Activated CD8-positive, alpha-beta memory T cell treated with anti-CD3 and anti-CD28 coated beads, Interleukin-2, amount 10 ng/mL, durations not matched to agents 7 days and 5 days (primary cell): ENCODE measurements at regions not wholly inside any gene's neighbourhood (a gene's known extent, or its start where the extent isn't known, plus 50 kb on each side); places are given as distances from the start of the nearest gene placed in this dataset.

Experiments
- ATAC-seq: fragments of 150-1000 bp; cut with Tn5 transposase; one replicate; pipeline ENCODE4 v1.10.0; 2021; ENCODE audit warnings: moderate library complexity
- CTCF ChIA-PET: fragments of 350-600 bp; sonication (Branson Sonifier 250); formaldehyde crosslinking; loops from one replicate; lab custom pipeline; 2021; ENCODE audit warnings: antibody characterized with exemption; lab: Charles Lee
- DNase-seq: peaks from one replicate; pipeline ENCODE4 v3.0.0-alpha.2; 2020
- H3K27ac Mint-ChIP-seq: one replicate; pipeline ENCODE4 v1.8.0; 2021; ENCODE audit warnings: mild to moderate bottlenecking, mixed read lengths
- H3K27me3 Mint-ChIP-seq: one replicate; pipeline ENCODE4 v1.8.0; 2021; ENCODE audit warnings: mixed read lengths
- H3K36me3 Mint-ChIP-seq: one replicate; pipeline ENCODE4 v1.8.0; 2021; ENCODE audit warnings: mild to moderate bottlenecking, mixed read lengths
- H3K4me1 Mint-ChIP-seq: one replicate; pipeline ENCODE4 v1.8.0; 2021; ENCODE audit warnings: mixed read lengths
- H3K4me3 Mint-ChIP-seq: one replicate; pipeline ENCODE4 v1.8.0; 2021; ENCODE audit warnings: mild to moderate bottlenecking, moderate library complexity, mixed read lengths
- H3K9me3 Mint-ChIP-seq: one replicate; pipeline ENCODE4 v1.8.0; 2022; ENCODE audit warnings: low read depth, mixed read lengths

DNA sequence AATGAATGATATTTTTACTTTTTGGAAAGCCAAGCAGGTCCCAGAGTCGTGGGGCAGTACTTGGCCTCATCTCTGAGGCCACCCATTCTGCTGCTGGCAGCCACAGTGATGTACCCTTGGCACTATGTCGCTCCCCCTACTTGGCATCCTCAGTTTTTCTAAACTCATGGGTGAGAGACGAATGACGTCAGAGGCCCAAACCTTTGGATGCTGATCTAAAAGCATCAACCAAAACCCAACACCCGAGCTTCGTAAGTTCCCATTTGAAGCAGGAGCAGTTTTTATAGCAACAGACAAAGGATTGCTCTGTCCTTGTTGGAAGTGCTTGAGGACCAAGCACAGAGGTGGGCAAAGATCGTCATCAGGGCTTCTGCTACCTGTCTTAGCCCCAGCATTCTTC is 212.9 kb downstream of the PAX1 start:
- Mint-ChIP-seq H3K27me3 (no peaks in the 10 kb centered on the region), H3K4me3 (no peak overlapping the region), H3K4me1 (no peaks in the 10 kb centered on the region), H3K27ac (no peak overlapping the region), H3K36me3 (no peaks in the 10 kb centered on the region), H3K9me3 (peaks cover 9% of the 10 kb centered on the region)
- no peak for DNase-seq
- ATAC-seq = no peak
- CTCF ChIA-PET = no interaction called here

DNA sequence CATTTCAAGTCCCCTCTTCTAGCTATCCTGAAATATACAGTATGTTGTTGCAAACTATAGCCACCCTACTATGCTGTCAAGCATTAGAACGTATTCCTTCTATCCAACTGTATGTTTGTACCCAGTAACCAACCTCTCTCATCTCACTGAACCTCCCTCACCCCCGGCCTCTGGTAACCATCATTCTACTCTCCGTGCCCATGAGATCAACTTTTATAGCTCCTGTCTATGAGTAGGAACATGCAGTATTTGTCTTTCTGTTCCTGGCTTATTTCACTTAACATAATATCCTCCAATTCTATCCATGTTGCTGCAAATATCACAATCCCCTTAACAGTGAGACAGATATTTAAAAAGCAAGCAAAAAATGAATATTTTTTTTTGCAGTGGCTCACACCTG is 196.9 kb downstream of the PAX1 start:
- no peak for DNase-seq
- Mint-ChIP-seq H3K27ac (no peak overlapping the region), H3K9me3 (peaks cover 7% of the 10 kb centered on the region), H3K27me3 (no peaks in the 10 kb centered on the region), H3K4me1 (no peaks in the 10 kb centered on the region), H3K4me3 (no peak overlapping the region), H3K36me3 (no peaks in the 10 kb centered on the region)
- CTCF ChIA-PET = no interaction called here
- ATAC-seq = no peak

DNA sequence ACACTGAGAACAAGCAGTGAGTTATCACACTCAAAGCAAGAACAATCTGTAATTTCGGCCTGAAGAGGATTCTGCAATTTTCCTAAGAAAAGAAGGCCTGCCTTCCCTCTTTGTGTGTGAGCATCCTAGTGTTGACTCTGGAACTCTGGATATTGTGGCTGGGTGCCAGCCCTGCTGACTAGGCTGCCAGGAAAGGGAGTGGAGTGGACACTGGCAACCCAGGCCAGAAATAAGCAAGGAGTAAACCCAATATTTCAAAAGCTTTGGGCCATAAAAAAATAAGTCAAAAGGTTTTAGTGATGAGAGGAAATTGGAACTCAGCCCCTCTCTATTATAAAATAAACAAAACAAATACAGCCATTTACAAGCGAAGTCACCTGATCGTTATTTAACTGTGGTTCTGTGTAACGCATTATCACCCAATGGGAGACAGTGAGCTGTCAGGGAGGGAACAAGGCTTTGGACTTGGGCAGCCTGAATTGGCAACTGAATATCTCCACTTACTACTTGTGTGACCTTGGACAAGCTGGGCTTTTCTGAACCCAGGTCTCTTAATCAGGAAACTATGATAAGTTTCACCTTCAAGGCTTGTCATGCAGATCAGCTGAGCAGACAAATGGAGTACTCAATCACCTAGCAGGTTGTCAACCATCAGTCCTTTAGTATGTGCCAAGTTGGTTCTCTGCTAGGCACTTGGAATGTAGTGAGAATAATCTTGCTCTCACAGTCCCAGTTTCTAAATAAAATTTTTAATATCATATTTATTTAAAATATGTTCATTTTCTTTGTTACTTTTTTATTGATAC is 196.2 kb downstream of the PAX1 start:
- no peaks in the 10 kb centered on the region for H3K36me3 Mint-ChIP-seq
- no peaks in the 10 kb centered on the region for H3K27me3 Mint-ChIP-seq
- DNase-seq = no peak
- H3K27ac Mint-ChIP-seq = no peak overlapping the region
- ATAC-seq = no peak
- H3K4me1 Mint-ChIP-seq = no peaks in the 10 kb centered on the region
- H3K9me3 Mint-ChIP-seq = peaks cover 7% of the 10 kb centered on the region
- CTCF ChIA-PET = no interaction called here
- H3K4me3 Mint-ChIP-seq = no peak overlapping the region

DNA sequence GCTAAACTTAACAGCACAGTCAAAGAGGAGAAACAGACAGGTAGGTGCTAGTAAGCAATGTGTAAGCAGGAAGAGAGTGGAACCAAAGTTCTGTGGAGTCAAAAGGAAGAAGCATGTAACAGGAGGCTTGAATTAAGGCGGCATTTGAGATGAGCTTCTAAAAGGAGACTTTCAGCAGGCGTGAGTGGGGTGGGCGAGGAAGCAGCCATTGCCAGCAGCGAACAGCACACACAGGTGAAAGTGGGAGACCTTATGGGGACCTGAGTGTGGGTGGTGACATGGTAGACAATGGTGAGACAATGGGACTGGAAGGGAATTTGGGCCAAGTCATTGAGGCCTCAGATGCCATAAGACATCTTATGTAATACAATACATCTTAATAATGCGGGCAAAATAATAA is 195.0 kb downstream of the PAX1 start:
- no peaks in the 10 kb centered on the region for H3K4me1 Mint-ChIP-seq
- no peak overlapping the region for H3K27ac Mint-ChIP-seq
- no peak overlapping the region for H3K4me3 Mint-ChIP-seq
- no peaks in the 10 kb centered on the region for H3K36me3 Mint-ChIP-seq
- no peak for ATAC-seq
- no peaks in the 10 kb centered on the region for H3K27me3 Mint-ChIP-seq
- CTCF ChIA-PET = no interaction called here
- peaks cover 10% of the 10 kb centered on the region for H3K9me3 Mint-ChIP-seq
- no peak for DNase-seq

DNA sequence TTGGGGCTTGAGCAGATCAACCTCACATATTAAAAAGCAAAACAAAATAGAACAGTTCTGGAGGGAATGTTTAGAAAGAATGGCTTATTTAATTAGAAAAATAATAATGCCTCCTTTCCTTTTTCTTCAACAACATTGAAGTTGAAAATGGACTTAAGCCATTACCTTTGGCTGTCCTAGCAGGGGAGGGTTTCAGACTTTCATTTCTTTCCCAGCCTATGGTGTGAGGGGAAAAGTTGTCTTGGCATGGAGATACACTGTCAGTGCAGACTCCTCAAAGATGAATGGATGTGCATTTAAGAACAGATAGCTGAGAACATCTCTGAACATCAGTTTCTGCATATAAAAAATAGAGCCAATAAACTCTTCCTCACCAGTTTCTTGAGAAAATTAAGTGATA is 169.5 kb downstream of the PAX1 start:
- DNase-seq (no peak), ATAC-seq (no peak)
- peaks cover 7% of the 10 kb centered on the region for H3K9me3 Mint-ChIP-seq
- no peaks in the 10 kb centered on the region for H3K36me3 Mint-ChIP-seq
- H3K27ac Mint-ChIP-seq = no peak overlapping the region
- CTCF ChIA-PET = no interaction called here
- no peak overlapping the region for H3K4me3 Mint-ChIP-seq
- H3K27me3 Mint-ChIP-seq = no peaks in the 10 kb centered on the region
- no peaks in the 10 kb centered on the region for H3K4me1 Mint-ChIP-seq

DNA sequence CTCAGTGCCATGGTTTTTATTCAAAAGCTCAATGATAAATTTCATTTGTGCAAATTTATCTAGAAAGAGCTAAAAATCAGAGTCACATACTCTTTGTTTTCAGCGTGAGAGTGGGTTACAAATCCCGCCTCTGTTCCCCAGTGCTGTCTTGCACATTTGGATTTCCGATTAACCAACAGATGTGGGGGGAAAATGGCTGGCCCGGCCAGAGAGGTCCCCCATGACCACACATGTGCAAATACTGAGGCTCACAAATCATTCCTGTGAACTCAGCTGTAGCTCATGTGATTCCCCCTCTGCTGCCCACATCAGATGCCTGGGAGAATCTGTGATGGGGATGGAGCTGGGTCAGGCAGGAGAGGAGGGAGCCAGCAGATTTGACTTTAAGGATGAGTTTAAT is 168.7 kb downstream of the PAX1 start:
- DNase-seq (no peak), ATAC-seq (no peak)
- Mint-ChIP-seq H3K36me3 (no peaks in the 10 kb centered on the region), H3K4me1 (no peaks in the 10 kb centered on the region), H3K9me3 (peaks cover 7% of the 10 kb centered on the region), H3K27me3 (no peaks in the 10 kb centered on the region), H3K4me3 (no peak overlapping the region), H3K27ac (no peak overlapping the region)
- CTCF ChIA-PET = no interaction called here

DNA sequence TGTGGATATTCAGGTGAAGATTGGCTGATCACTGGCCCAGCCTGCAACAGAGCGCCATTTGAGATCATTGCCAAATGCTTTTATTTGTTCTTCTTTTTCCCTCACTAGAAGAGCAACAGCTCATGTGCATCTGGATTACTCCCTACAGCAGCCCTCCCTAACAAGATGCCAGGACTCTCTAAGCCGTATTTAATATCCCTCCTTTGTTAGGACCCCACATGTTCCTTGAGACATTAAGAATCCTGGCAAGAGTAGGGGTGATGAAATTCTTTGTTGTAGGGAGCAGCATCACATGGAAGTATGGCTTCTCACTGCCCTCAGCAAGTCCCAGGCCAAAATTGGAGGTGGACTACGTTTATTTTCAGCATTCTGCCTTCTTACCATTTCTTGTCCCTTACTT is 167.8 kb downstream of the PAX1 start:
- Mint-ChIP-seq H3K9me3 (peaks cover 7% of the 10 kb centered on the region), H3K36me3 (no peaks in the 10 kb centered on the region), H3K27ac (no peak overlapping the region), H3K4me3 (no peak overlapping the region), H3K4me1 (no peaks in the 10 kb centered on the region), H3K27me3 (no peaks in the 10 kb centered on the region)
- ATAC-seq (no peak), DNase-seq (no peak)
- CTCF ChIA-PET = no interaction called here

DNA sequence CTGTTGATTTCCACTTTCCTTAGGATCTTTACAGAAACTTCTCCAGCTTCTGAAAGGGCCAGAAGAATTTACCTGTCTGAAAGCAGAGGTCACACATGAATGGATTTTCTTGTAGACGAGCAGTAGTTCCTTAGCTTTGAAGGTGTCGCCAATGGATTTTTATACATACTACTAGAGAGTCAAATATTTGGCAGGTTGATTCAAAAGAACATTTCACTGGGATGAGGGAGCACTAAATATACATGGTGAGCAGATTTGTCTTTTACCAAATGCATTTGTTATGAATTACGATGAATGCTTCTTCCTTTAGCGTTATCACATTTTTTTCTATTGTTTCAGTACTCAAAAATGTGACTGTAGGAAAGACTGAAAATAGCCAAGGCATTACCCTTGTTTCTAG is 162.3 kb downstream of the PAX1 start:
- H3K27me3 Mint-ChIP-seq = no peaks in the 10 kb centered on the region
- H3K4me3 Mint-ChIP-seq = no peak overlapping the region
- H3K36me3 Mint-ChIP-seq = no peaks in the 10 kb centered on the region
- H3K4me1 Mint-ChIP-seq = no peaks in the 10 kb centered on the region
- no peak for ATAC-seq
- peaks cover 4% of the 10 kb centered on the region for H3K9me3 Mint-ChIP-seq
- no peak for DNase-seq
- no peak overlapping the region for H3K27ac Mint-ChIP-seq
- CTCF ChIA-PET = no interaction called here

DNA sequence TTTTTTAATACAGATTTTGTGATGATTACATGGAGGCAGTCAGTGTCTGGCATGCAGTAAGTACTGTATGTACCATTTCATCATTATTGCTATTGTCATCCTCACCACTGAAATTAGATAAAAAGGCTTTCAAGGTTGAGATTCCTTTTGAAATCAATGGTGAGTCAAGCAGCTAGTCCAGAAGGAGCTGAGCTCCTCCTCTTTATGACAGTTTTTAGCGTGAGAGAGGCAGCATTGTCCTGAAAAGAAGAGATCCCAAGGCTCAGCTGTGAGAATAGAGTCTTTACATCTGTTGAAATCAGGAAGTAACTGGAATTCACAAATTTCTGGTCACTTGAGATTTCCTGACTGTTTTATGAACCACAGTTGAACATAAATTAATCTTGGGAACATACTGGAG is 161.9 kb downstream of the PAX1 start:
- Mint-ChIP-seq H3K27me3 (no peaks in the 10 kb centered on the region), H3K36me3 (no peaks in the 10 kb centered on the region), H3K4me3 (no peak overlapping the region), H3K9me3 (peaks cover 4% of the 10 kb centered on the region), H3K27ac (no peak overlapping the region), H3K4me1 (no peaks in the 10 kb centered on the region)
- no peak for ATAC-seq
- no peak for DNase-seq
- CTCF ChIA-PET = no interaction called here

DNA sequence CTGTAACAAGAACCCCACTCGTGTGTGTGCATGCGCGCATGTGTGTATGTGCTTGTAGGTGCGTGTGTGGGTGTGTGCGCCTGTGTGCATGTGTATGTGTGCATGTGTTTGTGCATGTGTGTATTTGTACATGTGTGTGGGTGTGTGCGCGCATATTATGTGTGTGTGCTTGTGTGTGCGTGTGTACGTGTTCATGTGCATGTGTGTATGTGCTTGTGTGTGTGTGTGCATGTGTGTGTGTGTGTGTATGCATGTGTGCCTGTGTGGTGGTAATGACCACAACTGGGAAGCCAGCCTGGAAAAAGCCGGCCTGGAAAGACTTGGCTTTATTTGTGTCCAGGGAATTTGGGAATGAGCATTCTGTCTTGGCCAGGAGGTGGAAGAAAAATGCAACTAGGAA is 157.5 kb downstream of the PAX1 start:
- Mint-ChIP-seq H3K27me3 (no peaks in the 10 kb centered on the region), H3K4me1 (no peaks in the 10 kb centered on the region), H3K4me3 (no peak overlapping the region), H3K36me3 (no peaks in the 10 kb centered on the region), H3K27ac (no peak overlapping the region), H3K9me3 (peaks cover 9% of the 10 kb centered on the region)
- DNase-seq (no peak), ATAC-seq (no peak)
- CTCF ChIA-PET = no interaction called here

DNA sequence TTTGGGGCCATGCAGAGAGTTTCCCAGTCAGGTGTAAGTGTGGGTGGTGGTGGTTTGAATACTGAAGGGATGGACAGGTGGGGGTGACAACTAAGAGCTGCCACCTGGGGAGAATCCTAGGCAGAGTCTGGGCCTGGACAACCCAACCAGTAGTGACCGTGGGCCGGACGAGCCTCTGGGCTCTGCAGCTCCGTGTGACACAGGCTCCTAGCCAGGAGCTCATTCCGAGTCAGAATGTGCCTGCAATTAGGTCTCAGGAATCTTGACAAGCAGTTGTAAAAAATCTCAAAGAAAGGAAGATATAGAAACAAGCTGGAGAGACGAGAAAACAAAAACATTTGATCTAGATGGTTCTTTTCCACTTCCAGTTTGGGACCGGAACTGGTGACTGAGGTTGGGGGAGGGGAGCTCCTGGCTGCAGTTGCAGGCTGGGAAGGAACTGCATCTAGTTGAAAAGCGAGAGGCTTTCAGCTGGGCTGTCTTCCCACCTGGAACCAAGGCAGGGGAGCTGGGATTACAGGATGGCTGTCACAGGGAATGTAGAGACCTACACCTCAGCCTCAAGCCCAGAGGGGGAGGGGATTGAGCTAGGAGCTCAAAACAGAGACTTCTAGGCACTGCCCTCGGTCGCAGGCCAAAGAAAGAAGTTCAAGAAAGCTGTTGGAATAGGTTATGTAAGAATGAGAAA is 156.9 kb downstream of the PAX1 start:
- no peak overlapping the region for H3K4me3 Mint-ChIP-seq
- no peak overlapping the region for H3K27ac Mint-ChIP-seq
- ATAC-seq (no peak), DNase-seq (no peak)
- H3K27me3 Mint-ChIP-seq = no peaks in the 10 kb centered on the region
- H3K9me3 Mint-ChIP-seq = peaks cover 9% of the 10 kb centered on the region
- CTCF ChIA-PET = no interaction called here
- no peaks in the 10 kb centered on the region for H3K4me1 Mint-ChIP-seq
- no peaks in the 10 kb centered on the region for H3K36me3 Mint-ChIP-seq

DNA sequence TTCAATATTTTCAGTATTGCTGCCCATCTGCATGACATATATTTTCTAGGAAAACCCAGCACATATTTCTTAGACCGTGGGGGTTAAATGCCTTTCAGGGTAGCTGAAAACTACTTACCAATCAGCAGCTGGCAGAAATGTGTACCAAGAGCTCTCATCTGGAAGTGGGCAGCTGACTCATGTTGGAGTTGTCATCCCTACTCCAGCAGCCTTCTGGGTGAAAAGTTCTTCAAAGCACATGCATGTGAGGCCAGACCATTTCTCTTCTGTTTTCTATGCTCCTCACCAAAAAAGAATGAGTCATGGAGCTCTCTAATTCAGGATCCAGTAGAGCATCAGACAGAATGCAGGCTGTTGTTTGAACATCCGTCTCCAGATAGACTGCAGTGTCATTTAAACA is 135.5 kb downstream of the PAX1 start:
- Mint-ChIP-seq H3K4me3 (no peak overlapping the region), H3K36me3 (no peaks in the 10 kb centered on the region), H3K4me1 (no peaks in the 10 kb centered on the region), H3K9me3 (peaks cover 7% of the 10 kb centered on the region), H3K27ac (no peak overlapping the region), H3K27me3 (no peaks in the 10 kb centered on the region)
- DNase-seq (no peak), ATAC-seq (no peak)
- CTCF ChIA-PET = no interaction called here

DNA sequence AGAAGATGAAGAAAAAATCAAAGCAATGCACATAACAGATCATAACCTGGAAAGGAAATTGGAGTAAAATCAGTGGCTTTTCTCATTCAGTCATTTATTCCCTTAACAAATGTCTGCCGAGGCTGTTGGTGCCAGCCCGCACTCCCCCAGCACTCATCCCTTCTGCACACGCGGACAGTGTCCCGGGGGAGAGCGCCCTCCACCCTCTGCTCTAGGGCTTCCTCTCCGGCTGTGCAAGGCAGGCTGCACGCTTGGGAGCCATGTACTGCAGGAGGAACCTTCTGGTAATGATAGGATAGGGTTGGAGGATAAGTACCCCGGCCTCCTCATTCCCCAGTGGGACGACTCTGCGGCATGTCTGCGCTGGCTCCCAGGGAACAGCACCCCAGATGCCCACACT is 134.5 kb downstream of the PAX1 start:
- CTCF ChIA-PET = no interaction called here
- DNase-seq = no peak
- H3K9me3 Mint-ChIP-seq = peaks cover 7% of the 10 kb centered on the region
- no peaks in the 10 kb centered on the region for H3K36me3 Mint-ChIP-seq
- no peak overlapping the region for H3K27ac Mint-ChIP-seq
- no peak for ATAC-seq
- H3K4me3 Mint-ChIP-seq = no peak overlapping the region
- H3K27me3 Mint-ChIP-seq = no peaks in the 10 kb centered on the region
- H3K4me1 Mint-ChIP-seq = no peaks in the 10 kb centered on the region

DNA sequence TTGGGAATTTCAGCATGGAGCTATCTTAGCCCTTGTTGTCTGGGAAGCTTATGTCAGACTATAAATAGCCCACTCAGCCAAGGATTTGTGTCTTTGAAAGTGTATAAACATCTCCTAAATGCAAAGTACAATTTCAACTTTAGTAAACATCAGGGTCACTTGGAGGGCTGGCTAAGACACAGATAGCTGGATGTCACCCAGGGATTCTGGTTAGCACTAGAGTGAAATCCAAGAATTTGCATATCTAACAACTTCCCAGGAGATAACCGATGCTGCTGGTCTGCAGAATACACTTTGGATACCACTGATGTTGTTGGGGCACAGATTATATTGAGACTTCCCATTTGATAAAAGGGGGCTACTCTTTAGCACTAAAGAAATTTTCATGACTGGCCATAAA is 130.9 kb downstream of the PAX1 start:
- CTCF ChIA-PET = no interaction called here
- H3K36me3 Mint-ChIP-seq = no peaks in the 10 kb centered on the region
- no peak overlapping the region for H3K27ac Mint-ChIP-seq
- no peak for ATAC-seq
- no peaks in the 10 kb centered on the region for H3K27me3 Mint-ChIP-seq
- H3K4me1 Mint-ChIP-seq = no peaks in the 10 kb centered on the region
- H3K9me3 Mint-ChIP-seq = peaks cover 6% of the 10 kb centered on the region
- no peak for DNase-seq
- no peak overlapping the region for H3K4me3 Mint-ChIP-seq
